ENCODE measurements at regions not wholly inside any gene's neighbourhood (a gene's known extent, or its start where the extent isn't known, plus 50 kb on each side); places are given as distances from the start of the nearest gene placed in this dataset.

- no peak for DNase-seq
Observed at GRCh38 chr2:156164091-156164720, 168.3 kb downstream of the NR4A2 start.

GRCh38 chr2:156158808-156159207 lies 173.7 kb downstream of the NR4A2 start:
- DNase-seq, result no peak

GRCh38 chr2:156157670-156158069 lies 174.9 kb downstream of the NR4A2 start:
- DNase-seq, result no peak

- DNase-seq, result no peak
Observed at GRCh38 chr2:156156580-156156979, 175.9 kb downstream of the NR4A2 start.

GRCh38 chr2:156155319-156155718 lies 177.2 kb downstream of the NR4A2 start:
- DNase-seq, result no peak

- DNase-seq, result no peak
Observed at GRCh38 chr2:156151351-156151750, 181.2 kb downstream of the NR4A2 start.

- DNase-seq, result no peak
Observed at GRCh38 chr2:156147594-156148330, 184.8 kb downstream of the NR4A2 start.

GRCh38 chr2:156145976-156146375 lies 186.5 kb downstream of the NR4A2 start:
- DNase-seq, result no peak

GRCh38 chr2:156145469-156145868 lies 187.1 kb downstream of the NR4A2 start:
- DNase-seq, result no peak

GRCh38 chr2:156136566-156136965 lies 196.0 kb downstream of the NR4A2 start:
- no peak for DNase-seq

- no peak for DNase-seq
Observed at GRCh38 chr2:156134887-156135286, 197.6 kb downstream of the NR4A2 start.

GRCh38 chr2:156132941-156133340 lies 199.6 kb downstream of the NR4A2 start:
- DNase-seq, result no peak

GRCh38 chr2:156132130-156132529 lies 200.4 kb downstream of the NR4A2 start:
- no peak for DNase-seq

GRCh38 chr2:156129227-156129626 lies 203.3 kb downstream of the NR4A2 start:
- DNase-seq, result no peak

- DNase-seq, result no peak
Observed at GRCh38 chr2:156125018-156125417, 207.5 kb downstream of the NR4A2 start.

- DNase-seq, result no peak
Observed at GRCh38 chr2:156124458-156124857, 208.1 kb downstream of the NR4A2 start.

GRCh38 chr2:156118753-156119416 lies 213.6 kb downstream of the NR4A2 start:
- no peak for DNase-seq

GRCh38 chr2:156116113-156116512 lies 216.4 kb downstream of the NR4A2 start:
- no peak for DNase-seq

- no peak for DNase-seq
Observed at GRCh38 chr2:156115338-156115737, 217.2 kb downstream of the NR4A2 start.

- no peak for DNase-seq
Observed at GRCh38 chr2:156112323-156112722, 220.2 kb downstream of the NR4A2 start.

GRCh38 chr2:156110890-156111289 lies 221.6 kb downstream of the NR4A2 start:
- no peak for DNase-seq

GRCh38 chr2:156099382-156099781 lies 233.1 kb downstream of the NR4A2 start:
- DNase-seq, result no peak

- no peak for DNase-seq
Observed at GRCh38 chr2:156098506-156098905, 234.0 kb downstream of the NR4A2 start.

GRCh38 chr2:156088587-156088986 lies 243.9 kb downstream of the NR4A2 start:
- no peak for DNase-seq
